ENCODE measurements at regions not wholly inside any gene's neighbourhood (a gene's known extent, or its start where the extent isn't known, plus 50 kb on each side); places are given as distances from the start of the nearest gene placed in this dataset.
"Not testable (repeated sequence)": the region's sequence is repeated elsewhere in the genome, so short reads cannot be mapped to it uniquely, and the experiment has no call there.

DNA sequence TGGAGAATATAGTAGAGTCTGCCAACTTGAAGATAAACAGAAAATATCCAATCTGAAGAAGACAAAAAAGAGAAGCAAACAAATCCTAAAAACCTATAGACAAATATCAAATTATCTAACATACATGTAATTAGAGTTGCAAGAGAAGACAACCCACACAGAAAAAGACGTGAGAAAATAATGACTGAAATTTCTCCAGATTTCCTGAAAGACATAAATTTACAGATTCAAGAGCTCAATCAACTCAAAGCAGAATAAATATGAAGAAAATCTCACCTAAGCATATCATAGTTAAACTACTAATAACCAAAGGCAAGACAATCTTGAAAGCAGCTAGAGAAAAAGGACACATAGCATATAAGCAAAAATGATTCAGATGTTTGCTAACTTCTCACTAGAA, 261.2 kb upstream of the NFIA start:
- DNase-seq (ENCODE audit: low read depth, low spot score): no peak

DNA sequence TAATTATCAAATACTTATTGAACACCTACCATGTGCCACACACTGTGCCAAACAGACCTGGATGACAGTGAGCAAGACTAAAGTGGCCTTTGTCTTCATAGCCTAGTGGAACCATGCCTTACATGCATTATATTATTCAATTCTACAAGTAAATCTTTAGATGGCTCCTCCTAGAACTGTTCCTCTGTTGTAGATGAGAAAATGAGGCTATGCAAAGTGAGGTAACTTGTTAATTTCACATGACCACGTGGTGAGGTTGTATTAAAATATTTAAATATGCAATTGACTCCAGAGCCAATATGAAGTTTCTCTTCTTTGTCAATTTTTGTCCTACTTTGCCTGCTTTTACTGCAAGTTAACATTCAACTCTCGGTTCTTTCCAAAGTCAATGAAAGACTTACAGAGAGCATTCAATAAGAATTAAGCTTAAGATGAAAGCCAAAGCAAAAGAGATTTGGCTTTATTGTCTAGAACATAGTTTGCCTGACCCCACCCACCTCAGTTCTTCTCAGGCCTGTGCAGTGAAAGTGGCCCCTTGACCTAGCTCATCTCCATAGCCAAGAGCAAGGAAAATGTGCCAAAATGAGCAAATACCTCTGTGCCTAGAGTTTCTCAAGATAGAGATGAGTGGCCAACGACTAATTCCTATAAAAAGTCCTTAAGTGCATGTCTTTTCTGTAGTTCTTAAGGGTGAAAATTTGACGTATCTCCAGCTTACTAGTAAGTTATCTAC, 263.2 kb upstream of the NFIA start:
- no peak for DNase-seq (ENCODE audit: low read depth, low spot score)

DNA sequence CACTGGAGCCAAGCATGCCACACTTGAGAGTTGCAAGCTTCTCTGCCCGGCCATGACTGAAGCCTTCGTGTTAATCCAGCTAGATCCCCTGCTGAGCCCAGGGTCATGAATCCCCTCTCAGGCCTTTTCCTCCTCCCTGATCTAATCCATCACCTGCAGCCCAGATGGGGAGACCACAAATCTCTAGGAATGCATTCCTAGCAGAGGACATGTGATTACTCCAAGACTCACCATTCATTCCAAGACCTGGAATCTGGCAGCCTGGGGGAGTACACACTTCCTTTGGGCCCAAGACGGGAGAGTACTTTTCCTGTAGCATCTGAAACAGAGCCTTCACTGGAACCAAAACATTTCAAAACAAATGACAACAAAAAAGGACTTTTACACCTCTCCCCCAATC, 269.3 kb upstream of the NFIA start:
- DNase-seq (ENCODE audit: low read depth, low spot score): peak; percentile 65

DNA sequence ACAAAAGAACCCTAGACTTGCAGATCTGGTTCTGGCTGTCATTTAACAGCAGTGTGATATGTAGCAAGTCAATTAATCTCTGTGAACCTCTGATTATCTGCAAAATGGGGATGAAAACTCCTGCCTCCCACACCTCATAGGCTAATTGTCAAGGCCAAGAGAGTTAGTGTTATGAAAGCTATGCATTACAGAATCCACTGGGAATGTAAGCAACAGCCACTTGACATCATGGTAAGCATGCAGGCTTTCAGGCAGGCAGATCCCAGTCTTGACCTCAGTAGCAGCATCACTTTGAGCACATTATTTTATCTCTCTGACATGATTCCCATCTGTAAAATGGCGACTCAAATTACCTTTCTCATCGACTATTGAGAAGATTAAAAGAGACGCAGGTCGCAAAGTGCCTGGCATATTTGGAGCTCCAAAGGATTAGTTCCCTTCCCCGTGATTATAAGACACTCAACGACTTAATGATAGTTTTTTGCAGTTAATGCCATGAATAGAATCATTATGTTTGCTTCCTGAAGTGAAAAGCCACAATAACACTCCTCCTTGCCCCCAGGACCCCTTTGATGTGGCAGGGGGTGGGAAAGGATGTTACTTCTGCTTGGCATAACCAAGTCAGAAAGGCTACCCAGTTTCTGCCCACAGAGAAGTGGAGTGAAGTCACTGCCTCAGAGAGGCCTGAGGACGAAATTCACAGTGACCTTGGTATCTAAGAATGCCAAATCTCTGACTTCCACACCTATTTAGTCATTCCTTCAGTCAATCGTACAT, 273.0 kb upstream of the NFIA start:
- peak; percentile 90 for DNase-seq (ENCODE audit: low read depth, low spot score)

DNA sequence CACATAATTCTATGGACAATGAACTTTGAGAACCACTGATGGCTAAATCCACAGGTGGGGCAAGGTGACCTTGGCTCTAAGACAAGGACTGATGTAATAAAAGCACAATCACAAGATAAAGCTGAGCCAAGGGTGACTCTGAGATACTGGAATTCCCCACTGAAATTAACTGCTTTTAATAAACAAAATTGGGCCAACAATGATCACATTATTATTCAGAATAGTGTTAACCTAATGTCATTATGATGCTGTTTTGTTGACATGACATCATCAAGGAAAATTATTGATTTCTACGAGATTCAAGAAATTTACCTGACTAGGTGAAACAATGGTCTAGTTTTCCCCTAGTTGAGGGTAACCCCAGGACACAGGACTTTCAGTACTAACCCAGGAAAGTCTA, 273.7 kb upstream of the NFIA start:
- peak; percentile 16 for DNase-seq (ENCODE audit: low read depth, low spot score)

DNA sequence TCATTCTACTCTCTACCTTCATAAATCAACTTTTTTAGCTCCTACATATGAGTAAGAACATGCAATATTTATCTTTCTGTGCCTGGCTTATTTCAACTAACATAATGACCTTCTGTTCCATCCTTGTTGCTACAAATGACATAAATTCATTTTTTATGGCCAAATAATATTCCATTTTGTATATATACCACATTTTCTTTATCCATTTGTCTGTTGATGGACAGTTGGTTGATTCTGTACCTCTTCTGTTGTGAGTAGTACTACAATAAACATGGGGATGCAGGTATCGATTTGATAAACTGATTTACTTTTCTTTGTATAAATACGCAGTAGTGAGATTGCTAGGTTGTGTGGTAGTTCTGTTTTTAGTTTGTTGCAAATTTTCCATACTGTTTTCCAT, 279.5 kb upstream of the NFIA start:
- no peak for DNase-seq (ENCODE audit: low read depth, low spot score)

DNA sequence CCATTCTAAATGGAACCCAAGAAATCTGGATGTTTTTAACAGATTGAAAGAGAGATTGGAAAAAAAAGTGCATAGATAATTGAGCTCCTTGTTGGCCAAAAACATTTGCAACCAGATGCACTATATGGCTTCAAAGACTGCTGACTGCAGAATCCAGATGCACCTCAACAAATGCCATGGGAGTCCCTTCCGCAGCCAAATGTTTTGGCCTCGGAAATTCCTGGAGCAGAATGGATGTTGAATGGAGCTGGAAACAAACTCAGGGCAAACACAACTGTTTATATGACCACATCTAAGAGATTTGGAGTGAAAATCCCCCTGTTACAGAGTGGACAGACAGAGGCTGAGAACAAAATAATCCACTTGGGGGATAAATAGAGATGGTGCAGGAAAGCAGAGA, 285.0 kb upstream of the NFIA start:
- DNase-seq (ENCODE audit: low read depth, low spot score): no peak

DNA sequence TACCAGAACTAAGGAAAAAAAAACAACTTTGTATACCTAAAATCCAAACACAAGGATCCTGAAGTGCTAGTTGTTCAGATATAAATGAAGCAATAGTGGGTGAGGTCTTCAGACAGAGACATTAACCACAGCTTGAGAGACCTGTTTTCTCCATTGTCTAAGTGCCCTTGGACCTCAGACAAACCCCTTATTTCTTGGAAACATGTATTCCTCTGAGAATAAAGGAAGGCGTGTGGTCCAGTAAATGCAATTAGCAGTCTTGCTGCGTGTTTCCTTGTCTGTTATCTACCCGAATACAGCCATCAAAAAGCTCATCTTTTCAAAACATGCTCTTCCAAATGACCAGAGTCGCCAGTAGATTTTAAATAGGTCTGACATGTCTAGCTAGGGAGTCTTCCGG, 291.1 kb upstream of the NFIA start:
- no peak for DNase-seq (ENCODE audit: low read depth, low spot score)

DNA sequence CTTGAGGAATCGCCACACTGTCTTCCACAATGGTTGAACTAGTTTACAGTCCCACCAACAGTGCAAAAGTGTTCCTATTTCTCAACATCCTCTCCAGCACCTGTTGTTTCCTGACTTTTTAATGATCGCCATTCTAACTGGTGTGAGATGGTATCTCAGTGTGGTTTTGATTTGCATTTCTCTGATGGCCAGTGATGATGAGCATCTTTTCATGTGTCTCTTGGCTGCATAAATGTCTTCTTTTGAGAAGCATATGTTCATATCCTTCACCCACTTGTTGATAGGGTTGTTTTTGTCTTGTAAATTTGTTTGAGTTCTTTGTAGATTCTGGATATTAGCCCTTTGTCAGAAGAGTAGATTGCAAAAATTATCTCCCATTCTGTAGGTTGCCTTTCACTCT, 309.3 kb upstream of the NFIA start:
- not testable (repeated sequence) for DNase-seq (ENCODE audit: low read depth, low spot score)

DNA sequence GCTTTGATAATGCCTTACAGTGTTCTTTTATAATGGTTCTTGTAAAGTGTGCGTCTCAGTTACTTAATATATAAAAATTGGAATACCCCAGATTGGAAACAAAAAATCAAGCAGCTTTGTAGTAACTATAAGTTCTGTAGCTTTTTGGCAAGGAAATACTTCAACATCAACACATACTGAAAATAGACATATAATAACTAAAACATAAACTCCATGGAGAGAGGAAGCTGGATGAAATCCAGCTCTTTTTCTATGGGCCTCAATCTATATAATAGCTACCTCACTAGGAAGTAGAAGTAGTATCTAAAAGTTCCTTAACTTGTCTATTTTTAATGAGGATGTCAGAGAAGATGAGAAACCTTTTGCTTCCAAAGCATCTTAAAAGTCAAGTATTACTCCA, 313.3 kb upstream of the NFIA start:
- DNase-seq (ENCODE audit: low read depth, low spot score): no peak

DNA sequence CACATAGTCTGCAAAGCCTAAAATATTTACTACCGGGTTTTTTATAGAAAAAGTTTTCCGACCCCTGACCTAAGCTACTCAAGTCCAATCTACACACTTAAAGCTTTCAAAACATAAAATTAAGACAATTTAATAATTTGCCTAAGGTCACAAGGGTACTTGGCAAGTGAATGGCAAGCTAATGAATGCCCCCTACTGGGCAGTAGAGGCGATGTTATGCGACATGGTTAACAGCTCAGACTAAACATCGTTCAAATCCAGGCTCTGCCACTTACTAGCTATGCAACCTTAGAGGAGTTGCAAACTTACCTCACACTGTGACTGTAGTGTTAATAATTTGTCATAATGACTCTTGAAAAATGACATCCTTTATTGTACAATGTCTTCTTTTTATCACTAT, 317.2 kb upstream of the NFIA start:
- peak; percentile 26 for DNase-seq (ENCODE audit: low read depth, low spot score)

DNA sequence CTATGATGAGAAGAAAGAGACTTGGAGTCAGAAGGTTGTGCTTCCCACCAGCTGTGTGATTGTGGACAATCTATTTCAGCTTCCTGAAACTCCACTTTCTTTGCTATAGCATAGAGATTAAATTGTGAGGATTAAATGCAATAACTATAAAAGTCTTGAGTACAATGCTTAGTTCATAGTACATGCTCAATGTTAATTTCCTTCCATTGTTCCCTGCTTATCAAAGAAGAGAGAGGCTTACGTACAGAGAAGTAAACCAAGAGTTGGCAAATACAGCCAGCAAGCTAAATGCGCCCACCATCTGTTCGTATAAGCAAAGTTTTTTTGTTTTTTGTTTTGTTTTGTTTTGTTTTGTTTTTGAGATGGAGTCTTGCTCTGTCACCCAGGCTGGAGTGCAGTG, 317.9 kb upstream of the NFIA start:
- no peak for DNase-seq (ENCODE audit: low read depth, low spot score)

DNA sequence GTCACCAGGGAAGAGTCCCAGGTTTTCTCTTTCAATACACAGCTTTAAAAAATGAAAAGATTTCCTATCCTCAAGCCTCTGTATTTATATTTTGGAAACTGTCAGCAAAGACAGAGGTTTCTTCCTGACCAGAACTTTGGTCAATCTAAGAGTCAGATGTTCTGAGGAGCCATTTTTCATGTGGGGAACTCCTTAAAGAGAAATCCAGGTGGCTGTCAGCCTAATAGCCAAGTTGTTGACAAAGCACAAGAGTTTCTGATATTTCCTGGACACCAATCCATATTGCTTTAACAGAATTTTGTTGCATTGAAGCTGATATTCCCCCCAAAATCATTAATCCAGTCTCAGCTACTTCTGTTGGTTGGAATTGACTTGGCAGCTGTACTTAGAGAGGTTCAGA, 318.6 kb upstream of the NFIA start:
- no peak for DNase-seq (ENCODE audit: low read depth, low spot score)

DNA sequence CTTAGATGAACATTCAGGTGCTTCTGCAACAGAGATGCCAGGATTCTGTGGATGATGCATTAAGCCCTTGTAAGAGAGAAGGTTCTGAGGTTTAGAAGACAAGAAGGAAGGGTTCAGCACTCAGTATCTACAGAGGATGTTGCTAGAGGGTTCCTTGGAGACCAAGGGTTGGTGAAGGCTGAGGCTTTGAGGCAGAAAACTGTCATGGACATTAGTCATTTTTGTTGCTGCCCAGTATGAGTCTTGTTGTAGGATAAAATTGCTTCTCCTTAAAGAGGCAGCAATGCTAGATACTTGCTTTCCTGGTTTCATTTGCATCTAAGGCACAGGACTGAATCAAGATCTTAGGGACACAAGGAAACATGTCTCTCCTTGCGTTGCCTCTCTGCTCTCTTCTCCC, 319.4 kb upstream of the NFIA start:
- DNase-seq (ENCODE audit: low read depth, low spot score): no peak

DNA sequence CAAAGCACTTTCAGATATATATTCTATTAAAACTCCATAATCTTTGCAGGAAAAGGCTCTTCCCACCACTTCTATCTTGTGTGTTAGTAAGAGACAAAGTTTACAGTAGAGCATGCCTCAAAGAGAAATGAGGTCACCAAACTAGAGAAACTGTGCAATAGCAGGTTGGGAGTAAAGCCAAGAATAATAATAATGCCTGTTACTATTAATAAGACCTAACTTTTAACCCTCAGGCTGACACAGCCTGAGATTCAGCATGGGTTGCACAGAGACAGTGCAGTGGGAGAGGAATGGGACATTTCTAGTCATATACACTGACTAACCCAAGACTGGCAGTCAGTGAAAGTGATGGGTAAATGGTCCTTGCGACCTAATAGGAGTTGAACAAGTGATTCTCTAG, 320.2 kb upstream of the NFIA start:
- DNase-seq (ENCODE audit: low read depth, low spot score): peak; percentile 51

DNA sequence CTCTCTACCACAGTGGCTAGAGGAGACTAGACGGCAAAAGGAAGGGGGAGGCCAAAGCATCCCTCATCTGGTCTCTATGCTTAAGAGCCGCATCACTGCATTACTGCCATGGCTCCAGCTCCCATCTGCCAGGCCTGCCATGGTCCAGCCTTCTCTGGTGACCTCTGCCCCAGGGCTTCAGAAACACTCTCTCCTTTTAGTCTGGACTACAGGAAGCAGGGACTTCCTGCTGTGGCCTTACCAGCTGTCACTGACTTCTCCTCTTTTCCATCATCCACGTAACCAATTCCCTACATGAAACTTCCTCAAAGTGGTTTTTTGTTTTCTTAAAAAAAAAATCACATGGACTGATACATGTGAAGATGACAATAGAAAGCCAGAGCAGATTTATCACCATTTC, 323.1 kb upstream of the NFIA start:
- DNase-seq (ENCODE audit: low read depth, low spot score): no peak

DNA sequence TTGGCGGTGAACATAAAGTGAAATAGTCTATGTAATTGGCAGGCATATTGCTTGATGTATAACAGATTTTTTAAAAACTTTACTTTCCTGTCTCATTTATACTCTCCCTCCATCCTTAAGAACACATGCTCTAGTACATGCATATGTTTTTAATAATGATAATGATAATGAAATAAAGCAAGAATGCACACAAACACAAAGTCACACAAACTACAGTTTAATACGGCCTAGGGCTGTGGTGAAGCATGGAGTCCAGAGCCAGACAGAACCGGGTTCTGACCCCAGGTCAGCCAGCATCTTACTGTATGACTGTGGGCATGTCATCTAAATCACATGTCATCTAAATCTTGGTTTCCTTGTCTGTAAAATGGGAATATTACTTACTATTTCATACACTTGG, 324.9 kb upstream of the NFIA start:
- no peak for DNase-seq (ENCODE audit: low read depth, low spot score)

DNA sequence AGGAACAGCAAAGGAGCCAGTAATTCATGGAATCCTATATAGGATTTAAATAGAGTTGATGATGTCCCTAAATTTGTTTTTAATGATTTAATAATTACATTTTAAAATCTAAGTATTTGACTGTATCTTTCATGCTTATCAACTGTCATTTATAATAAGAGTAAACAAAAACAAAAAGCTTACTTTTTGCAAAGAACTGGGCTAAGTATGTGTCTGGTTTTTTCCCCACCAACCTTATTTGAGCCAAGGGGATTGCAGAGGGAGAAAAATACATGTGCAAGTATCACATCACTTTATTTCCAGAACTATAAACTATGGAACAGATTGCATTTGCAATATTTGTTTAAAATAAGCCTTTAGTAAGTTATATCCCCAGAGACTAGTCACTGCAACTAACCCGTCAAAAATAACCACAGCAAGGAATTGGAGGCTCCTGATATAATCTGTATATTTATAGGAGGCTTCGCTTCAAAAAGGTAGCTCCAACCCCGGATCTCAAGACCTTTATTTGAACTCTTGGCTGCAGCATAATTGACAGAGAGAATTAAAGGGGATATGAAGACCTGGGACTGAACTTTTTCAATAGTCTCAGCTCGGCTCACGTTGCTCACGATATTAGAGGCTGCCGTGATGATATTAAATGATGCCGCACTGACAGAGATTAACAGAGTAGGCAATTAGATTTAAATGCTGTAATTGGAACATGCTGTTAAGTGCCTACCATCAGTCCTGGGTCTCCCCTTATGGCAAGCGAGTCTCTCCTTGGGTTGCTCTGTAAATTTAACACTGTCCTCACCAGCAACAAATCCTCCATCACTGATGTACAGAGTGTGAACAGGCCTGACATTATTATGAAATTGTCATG, 329.1 kb upstream of the NFIA start:
- no peak for DNase-seq (ENCODE audit: low read depth, low spot score)

DNA sequence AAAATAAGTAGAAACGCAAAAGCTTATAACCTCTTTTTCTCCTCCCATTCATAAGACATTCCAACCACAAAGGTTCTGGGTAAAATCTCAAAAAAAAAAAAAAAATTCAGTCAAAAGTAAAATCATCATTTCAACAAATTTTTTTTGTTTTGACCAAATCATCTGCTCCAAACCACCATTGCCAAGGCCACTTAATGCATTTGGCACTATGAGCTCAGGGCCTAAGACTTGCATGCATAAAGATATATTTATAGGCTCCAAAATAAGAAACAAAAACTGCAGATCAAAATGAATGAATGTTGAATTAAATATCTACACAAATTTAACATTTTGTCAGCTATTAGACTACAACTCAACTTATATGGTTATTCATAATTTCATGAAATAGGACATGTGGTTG, 331.1 kb upstream of the NFIA start:
- no peak for DNase-seq (ENCODE audit: low read depth, low spot score)

DNA sequence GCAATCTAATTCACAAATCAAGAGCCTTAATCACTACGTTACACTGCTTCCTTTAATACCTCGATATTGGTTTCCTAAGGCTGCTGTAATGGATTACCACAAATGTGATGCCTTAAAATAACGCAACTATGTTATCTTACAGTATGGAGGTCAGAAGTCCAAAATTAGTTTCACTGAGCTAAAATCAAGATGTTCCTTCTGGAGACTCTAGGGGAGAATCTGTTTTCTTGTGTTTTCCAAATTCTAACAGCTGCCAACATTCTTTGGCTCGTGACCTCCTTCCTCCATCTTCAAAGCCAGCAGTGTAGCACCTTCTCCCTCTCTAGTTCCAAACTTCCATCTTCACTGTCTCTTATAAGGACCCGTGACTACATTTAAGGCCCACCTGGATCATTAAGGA, 335.0 kb upstream of the NFIA start:
- DNase-seq (ENCODE audit: low read depth, low spot score): no peak

DNA sequence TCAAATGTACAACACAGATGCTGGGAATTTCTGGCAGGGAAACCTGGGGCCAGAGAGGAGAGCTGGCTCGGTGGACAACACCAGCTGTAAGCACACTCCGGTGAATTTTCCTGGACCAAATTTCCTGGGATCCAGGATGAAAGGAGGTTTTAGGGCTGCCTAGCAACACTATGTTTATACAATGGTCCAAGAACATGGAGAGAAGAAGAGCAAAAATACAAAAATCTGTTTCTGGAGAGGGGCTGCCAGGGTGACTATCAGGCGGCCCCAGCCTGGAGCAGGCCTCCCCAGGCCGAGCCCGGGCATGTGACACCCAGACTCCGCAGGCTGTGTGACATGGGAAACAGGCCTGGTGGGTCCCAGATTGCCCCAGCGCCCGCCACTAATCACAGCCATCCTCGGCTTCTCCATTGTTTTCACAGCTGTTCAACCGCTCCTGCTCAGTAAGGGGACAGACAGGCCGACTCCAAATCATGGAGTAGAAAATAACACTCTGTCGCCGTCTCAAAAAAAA, 336.0 kb upstream of the NFIA start:
- DNase-seq (ENCODE audit: low read depth, low spot score): peak; percentile 20

DNA sequence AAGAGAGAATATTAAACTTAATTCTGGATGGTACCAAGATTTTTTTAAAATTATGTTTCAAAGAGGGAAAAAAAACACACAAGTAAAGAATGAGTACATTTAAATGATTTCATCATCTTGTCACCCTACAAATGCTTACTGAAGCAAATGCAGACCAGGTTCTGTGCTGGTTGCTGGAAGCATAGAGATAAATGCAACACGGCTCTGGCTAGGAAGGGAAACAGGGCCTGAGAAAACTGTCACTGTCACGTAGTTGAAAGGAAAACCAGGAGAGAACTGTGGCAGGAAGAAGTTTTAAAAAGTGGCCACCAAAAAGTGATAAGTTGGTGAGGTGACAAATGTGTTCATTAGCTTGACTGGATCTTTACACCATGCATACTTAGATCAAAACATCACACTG, 336.9 kb upstream of the NFIA start:
- DNase-seq (ENCODE audit: low read depth, low spot score): no peak

Data from astrocyte of the hippocampus (primary cell).